SK-N-SH (cell line): ENCODE measurements at regions not wholly inside any gene's neighbourhood (a gene's known extent, or its start where the extent isn't known, plus 50 kb on each side); places are given as distances from the start of the nearest gene placed in this dataset.

Source experiments
- CTCF ChIA-PET: fragments of 300-600, 350-600 bp; formaldehyde crosslinking; extraction: SDS; loops from one replicate; lab custom pipeline; 2021; lab: Yijun Ruan, JAX
- POLR2A ChIA-PET: fragments of 350-600 bp; sonication (Branson Sonifier 250); formaldehyde crosslinking; extraction: SDS; loops from one replicate; lab custom pipeline; 2020; ENCODE audit warnings: antibody characterized with exemption, inconsistent platforms; lab: Yijun Ruan, JAX
- DNase-seq: peaks from one replicate; pipeline ENCODE4 v3.0.0; 2012
- H2AFZ ChIP-seq: fragments of 200-600 bp; sonication (generic); 2 replicates; pipeline ENCODE4 v1.8.1; 2016; ENCODE audit warnings: antibody characterized with exemption, mild to moderate bottlenecking, low read depth
- H3F3A ChIP-seq: fragments of 200-600 bp; sonication (generic); replicated peaks from 2 replicates; pipeline ENCODE3; 2016; ENCODE audit warnings: antibody characterized with exemption, mild to moderate bottlenecking; ENCODE audit not compliant: insufficient read depth
- H3K27ac ChIP-seq, 2 experiments: fragments of 200-500 bp in 1 of 2; fragments of 200-600 bp in 1 of 2; sonication (Bioruptor generic) in 1 of 2; sonication (generic), shearing (Covaris generic) in 1 of 2; 2 replicates each; pipeline versions ENCODE4 v1.5.1 to v1.6.1; 2014 to 2016; ENCODE audit warnings: low read depth in 2 of 2, inconsistent platforms in 1 of 2, low read length in 1 of 2, mild to moderate bottlenecking in 1 of 2, mixed read lengths in 1 of 2
- H3K27me3 ChIP-seq: fragments of 200-600 bp; sonication (generic), shearing (Covaris generic); 2 replicates; pipeline ENCODE4 v1.6.1; 2016; ENCODE audit warnings: mixed run types; ENCODE audit not compliant: insufficient read depth
- H3K36me3 ChIP-seq, 2 experiments: fragments of 200-500 bp in 1 of 2; fragments of 200-600 bp in 1 of 2; sonication (Bioruptor generic) in 1 of 2; sonication (generic) in 1 of 2; replicated peaks in 1 of 2; 2 replicates each; pipeline versions ENCODE3 to v1.5.1; 2014 to 2016; ENCODE audit warnings: low read length in 1 of 2, mild to moderate bottlenecking in 1 of 2; ENCODE audit not compliant: insufficient read depth in 2 of 2, control insufficient read depth in 1 of 2
- H3K4me1 ChIP-seq, 2 experiments: fragments of 200-500 bp in 1 of 2; fragments of 200-600 bp in 1 of 2; sonication (Bioruptor generic) in 1 of 2; sonication (generic), shearing (Covaris generic) in 1 of 2; 2 replicates each; pipeline versions ENCODE4 v1.5.1 to v1.6.1; 2014 to 2016; ENCODE audit warnings: low read depth in 1 of 2, low read length in 1 of 2, mixed run types in 1 of 2; ENCODE audit not compliant: insufficient read depth in 2 of 2, control insufficient read depth in 1 of 2
- H3K4me2 ChIP-seq: fragments of 200-600 bp; sonication (generic), shearing (Covaris generic); 2 replicates; pipeline ENCODE4 v1.6.1; 2017; ENCODE audit warnings: mixed run types
- H3K4me3 ChIP-seq, 2 experiments: fragments of 200-500 bp in 1 of 2; fragments of 200-600 bp in 1 of 2; sonication (Bioruptor generic) in 1 of 2; sonication (generic), shearing (Covaris generic) in 1 of 2; 2 replicates each; pipeline versions ENCODE4 v1.5.1 to v1.8.1; 2014 to 2016; ENCODE audit warnings: low read depth in 2 of 2, inconsistent platforms in 1 of 2, low read length in 1 of 2, mild to moderate bottlenecking in 1 of 2, mixed read lengths in 1 of 2, moderate library complexity in 1 of 2
- H3K79me2 ChIP-seq: fragments of 200-600 bp; sonication (generic); 2 replicates; pipeline ENCODE4 v1.8.1; 2017; ENCODE audit warnings: mild to moderate bottlenecking; ENCODE audit not compliant: insufficient read depth
- H3K9ac ChIP-seq: fragments of 200-600 bp; sonication (generic); 2 replicates; pipeline ENCODE4 v1.6.1; 2017; ENCODE audit warnings: mixed run types
- H3K9me2 ChIP-seq: fragments of 200-600 bp; sonication (generic); 2 replicates; pipeline ENCODE4 v1.6.1; 2017; ENCODE audit warnings: mixed run types
- H3K9me3 ChIP-seq: fragments of 200-600 bp; sonication (generic); 2 replicates; pipeline ENCODE4 v1.6.1; 2017; ENCODE audit warnings: mixed run types, mild to moderate bottlenecking, moderate library complexity
- H4K20me1 ChIP-seq: fragments of 200-600 bp; sonication (generic); 2 replicates; pipeline ENCODE4 v1.6.1; 2017; ENCODE audit warnings: mild to moderate bottlenecking, mixed run types; ENCODE audit not compliant: insufficient read depth
- ELF1 ChIP-seq: IDR thresholded peaks from 2 replicates; pipeline ENCODE4 v1.4.0; 2012
- EP300 ChIP-seq, 2 experiments: IDR thresholded peaks; 2 replicates each; pipeline versions ENCODE4 v1.4.0 to v1.6.1; 2012; ENCODE audit warnings: borderline replicate concordance in 1 of 2, low read depth in 1 of 2, low read length in 1 of 2
- FOSL2 ChIP-seq: IDR thresholded peaks from 2 replicates; pipeline ENCODE4 v1.4.0; 2012; ENCODE audit warnings: low read depth, mild to moderate bottlenecking, moderate library complexity, borderline replicate concordance
- FOXJ3 ChIP-seq: sonication (generic); formaldehyde crosslinking; IDR thresholded peaks from 2 replicates; pipeline ENCODE4 v1.5.1; 2020; ENCODE audit warnings: mild to moderate bottlenecking, missing genetic modification reagents
- GATA2 ChIP-seq: sonication (generic); formaldehyde crosslinking; IDR thresholded peaks from 2 replicates; pipeline ENCODE4 v1.5.0; 2020; ENCODE audit warnings: mild to moderate bottlenecking, missing genetic modification reagents
- MXI1 ChIP-seq: IDR thresholded peaks from 2 replicates; pipeline ENCODE4 v1.6.1; 2012; ENCODE audit warnings: mild to moderate bottlenecking, low read depth, low read length, improper control_type of control experiment
- NFIC ChIP-seq: IDR thresholded peaks from 2 replicates; pipeline ENCODE4 v1.4.0; 2012; ENCODE audit warnings: borderline replicate concordance
- RAD21 ChIP-seq: IDR thresholded peaks from 2 replicates; pipeline ENCODE4 v1.6.1; 2012; ENCODE audit warnings: mild to moderate bottlenecking, low read length
- RFX5 ChIP-seq: IDR thresholded peaks from 2 replicates; pipeline ENCODE4 v1.6.1; 2012; ENCODE audit warnings: mild to moderate bottlenecking, improper control_type of control experiment, low read length
- RXRA ChIP-seq: IDR thresholded peaks from 2 replicates; pipeline ENCODE4 v1.4.0; 2012; ENCODE audit warnings: low read depth, mild to moderate bottlenecking, borderline replicate concordance
- SIN3A ChIP-seq: IDR thresholded peaks from 2 replicates; pipeline ENCODE4 v1.6.1; 2012; ENCODE audit warnings: low read depth, mild to moderate bottlenecking, low read length, moderate library complexity, borderline replicate concordance
- TCF12 ChIP-seq: IDR thresholded peaks from 2 replicates; pipeline ENCODE4 v1.4.0; 2012
- WGBS: methylation state at CpG from one replicate; pipeline ENCODE4 v1.1.6; 2017; ENCODE audit warnings: low lambda C conversion rate; 5-methylcytosine and 5-hydroxymethylcytosine counted together
- TF ChIP-seq, protein P1 (sequence below): fragments of 150-350 bp; IDR thresholded peaks from 2 replicates; pipeline ENCODE4 v1.6.1; 2016; ENCODE audit warnings: mild to moderate bottlenecking, low read depth, low read length
- TF ChIP-seq, protein P2 (sequence below): fragments of 200-600 bp; sonication (generic); IDR thresholded peaks from 2 replicates; pipeline ENCODE4 v1.6.1; 2017; ENCODE audit warnings: antibody characterized with exemption, mild to moderate bottlenecking, moderate library complexity
- TF ChIP-seq, protein P3 (sequence below): IDR thresholded peaks from 2 replicates; pipeline ENCODE4; 2012
- TF ChIP-seq, protein P4 (sequence below): IDR thresholded peaks from 2 replicates; pipeline ENCODE4 v1.4.0; 2012; ENCODE audit warnings: low read depth, borderline replicate concordance
- TF ChIP-seq, protein P5 (sequence below): fragments of 150-350 bp; IDR thresholded peaks from 2 replicates; pipeline ENCODE4 v1.6.1; 2017; ENCODE audit warnings: antibody characterized with exemption, low read length, low read depth, borderline replicate concordance

DNA sequence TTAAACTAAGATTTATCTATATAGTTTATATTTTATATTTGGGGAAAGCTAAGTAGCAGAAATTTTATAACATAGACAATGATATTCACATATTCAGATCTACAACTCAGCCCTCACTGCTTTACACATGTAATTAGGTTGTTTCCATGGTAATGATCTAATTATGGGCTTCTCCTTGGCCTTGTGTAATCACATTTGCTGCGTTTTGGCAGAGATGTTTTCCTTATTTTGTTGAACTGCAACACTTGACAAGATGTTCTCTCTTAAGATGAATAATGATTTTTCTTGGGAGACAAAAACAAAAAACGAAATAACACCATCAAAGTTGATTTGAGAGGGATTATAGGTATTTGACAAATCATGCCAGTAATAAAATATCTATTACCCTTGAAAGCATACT is 635.6 kb upstream of the TBL1XR1 start:
- H3K4me3 ChIP-seq: no peak overlapping the region
- ChIA-PET CTCF (interaction anchor here (0.5 kb wide), 1 partner anchor 200 kb away, joined by 3 read pairs; no protein-coding TSS in a partner anchor), POLR2A (no interaction called here)
- H3K9me3 ChIP-seq: no peaks in the 10 kb centered on the region
- H3K9me2 ChIP-seq: no peaks in the 10 kb centered on the region
- peaks cover 30 to 38% of the 10 kb centered on the region in 2 experiments for H3K4me1 ChIP-seq
- peak overlapping the region; percentile 30 to 95; a peak in 3 of 4 replicates for H3K27ac ChIP-seq
- H3F3A ChIP-seq: peaks cover 12% of the 10 kb centered on the region
- H2AFZ ChIP-seq: no peak overlapping the region; the same call in 1 of the 2 replicates
- H3K27me3 ChIP-seq: no peaks in the 10 kb centered on the region
- H3K36me3 ChIP-seq: no peaks in the 10 kb centered on the region
- H3K79me2 ChIP-seq: no peaks in the 10 kb centered on the region
- peak; percentile 29 for DNase-seq
- TF ChIP-seq EP300 (IDR thresholded peaks at IDR 0.05; ENCODE audit: borderline replicate concordance in 1 of 2, low read depth in 1 of 2, low read length in 1 of 2): peak in 1 of 2 experiments; percentile 57; a peak in 1 of 4 replicates
- peak; percentile 55; the same call in 1 of the 2 replicates for TF ChIP-seq FOXJ3 (CRISPR knock-in tag)
- peak; percentile 34; the same call in 1 of the 2 replicates for TF ChIP-seq GATA2 (CRISPR knock-in tag)
- TF ChIP-seq, protein P1, sequence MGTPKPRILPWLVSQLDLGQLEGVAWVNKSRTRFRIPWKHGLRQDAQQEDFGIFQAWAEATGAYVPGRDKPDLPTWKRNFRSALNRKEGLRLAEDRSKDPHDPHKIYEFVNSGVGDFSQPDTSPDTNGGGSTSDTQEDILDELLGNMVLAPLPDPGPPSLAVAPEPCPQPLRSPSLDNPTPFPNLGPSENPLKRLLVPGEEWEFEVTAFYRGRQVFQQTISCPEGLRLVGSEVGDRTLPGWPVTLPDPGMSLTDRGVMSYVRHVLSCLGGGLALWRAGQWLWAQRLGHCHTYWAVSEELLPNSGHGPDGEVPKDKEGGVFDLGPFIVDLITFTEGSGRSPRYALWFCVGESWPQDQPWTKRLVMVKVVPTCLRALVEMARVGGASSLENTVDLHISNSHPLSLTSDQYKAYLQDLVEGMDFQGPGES: no peak
- no peak for TF ChIP-seq FOSL2
- peak; percentile 12; the same call in 1 of the 2 replicates for TF ChIP-seq RAD21
- H3K9ac ChIP-seq: no peak overlapping the region
- H3K4me2 ChIP-seq: no peak overlapping the region
- 49% methylated on average over 2 of the region's 2 CpGs for WGBS
- H4K20me1 ChIP-seq: no peaks in the 10 kb centered on the region

DNA sequence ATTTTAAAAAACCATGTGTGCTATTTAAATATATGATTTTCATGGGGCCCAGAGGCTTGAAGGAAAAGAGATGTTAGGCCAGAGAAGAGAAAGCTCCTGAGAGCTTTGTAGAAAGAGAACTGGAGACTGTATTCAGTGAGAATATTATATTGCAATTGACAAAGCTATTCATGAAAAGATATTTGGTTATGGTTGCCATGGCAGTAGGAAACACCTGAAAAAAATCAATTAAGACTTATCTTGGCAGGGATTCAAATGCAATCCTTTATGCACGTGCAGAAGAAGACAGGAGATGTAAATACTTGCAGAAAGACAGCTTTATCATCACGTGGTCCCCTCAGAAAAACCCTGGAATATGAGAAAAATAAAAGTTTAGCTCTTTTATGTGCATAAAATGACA is 636.0 kb upstream of the TBL1XR1 start:
- H3K9me2 ChIP-seq: no peaks in the 10 kb centered on the region
- ChIA-PET CTCF (interaction anchor here (0.5 to 1.0 kb wide), 2 partner anchors 54 to 199 kb away, joined by 3 read pairs; no protein-coding TSS in a partner anchor), POLR2A (interaction anchor here (0.5 to 0.6 kb wide), 2 partner anchors 10 to 45 kb away, joined by 3 read pairs; no protein-coding TSS in a partner anchor)
- H2AFZ ChIP-seq: no peak overlapping the region; the same call in 1 of the 2 replicates
- H3K9ac ChIP-seq: no peak overlapping the region
- H3F3A ChIP-seq: peaks cover 12% of the 10 kb centered on the region
- H3K27ac ChIP-seq: peak overlapping the region; percentile 30 to 95; a peak in 3 of 4 replicates
- WGBS: 28% methylated on average over 2 of the region's 2 CpGs
- H3K27me3 ChIP-seq: no peaks in the 10 kb centered on the region
- no peaks in the 10 kb centered on the region for H3K9me3 ChIP-seq
- no peaks in the 10 kb centered on the region for H3K36me3 ChIP-seq
- H3K4me3 ChIP-seq: no peak overlapping the region
- no peak overlapping the region for H3K4me2 ChIP-seq
- H3K4me1 ChIP-seq: peaks cover 29 to 36% of the 10 kb centered on the region in 2 experiments
- no peaks in the 10 kb centered on the region for H3K79me2 ChIP-seq
- DNase-seq: no peak
- H4K20me1 ChIP-seq: no peaks in the 10 kb centered on the region
- TF ChIP-seq, protein P2, sequence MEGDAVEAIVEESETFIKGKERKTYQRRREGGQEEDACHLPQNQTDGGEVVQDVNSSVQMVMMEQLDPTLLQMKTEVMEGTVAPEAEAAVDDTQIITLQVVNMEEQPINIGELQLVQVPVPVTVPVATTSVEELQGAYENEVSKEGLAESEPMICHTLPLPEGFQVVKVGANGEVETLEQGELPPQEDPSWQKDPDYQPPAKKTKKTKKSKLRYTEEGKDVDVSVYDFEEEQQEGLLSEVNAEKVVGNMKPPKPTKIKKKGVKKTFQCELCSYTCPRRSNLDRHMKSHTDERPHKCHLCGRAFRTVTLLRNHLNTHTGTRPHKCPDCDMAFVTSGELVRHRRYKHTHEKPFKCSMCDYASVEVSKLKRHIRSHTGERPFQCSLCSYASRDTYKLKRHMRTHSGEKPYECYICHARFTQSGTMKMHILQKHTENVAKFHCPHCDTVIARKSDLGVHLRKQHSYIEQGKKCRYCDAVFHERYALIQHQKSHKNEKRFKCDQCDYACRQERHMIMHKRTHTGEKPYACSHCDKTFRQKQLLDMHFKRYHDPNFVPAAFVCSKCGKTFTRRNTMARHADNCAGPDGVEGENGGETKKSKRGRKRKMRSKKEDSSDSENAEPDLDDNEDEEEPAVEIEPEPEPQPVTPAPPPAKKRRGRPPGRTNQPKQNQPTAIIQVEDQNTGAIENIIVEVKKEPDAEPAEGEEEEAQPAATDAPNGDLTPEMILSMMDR: no peak
- TF ChIP-seq ELF1 (no peak), FOXJ3 (CRISPR knock-in tag) (no peak), RXRA (no peak), TCF12 (peak; percentile 13; the same call in 1 of the 2 replicates), RAD21 (0 out of 2 replicates have a peak, but pooled peaks have one; percentile 12), SIN3A (no peak), RFX5 (no peak), EP300 (IDR thresholded peaks at IDR 0.05; ENCODE audit: borderline replicate concordance in 1 of 2, low read depth in 1 of 2, low read length in 1 of 2) (peak in 1 of 2 experiments; percentile 56; a peak in 2 of 4 replicates), NFIC (peak; percentile 11; the same call in 1 of the 2 replicates), GATA2 (CRISPR knock-in tag) (no peak; the same call in 1 of the 2 replicates), MXI1 (peak; percentile 65; the same call in 1 of the 2 replicates)
- TF ChIP-seq, protein P3, sequence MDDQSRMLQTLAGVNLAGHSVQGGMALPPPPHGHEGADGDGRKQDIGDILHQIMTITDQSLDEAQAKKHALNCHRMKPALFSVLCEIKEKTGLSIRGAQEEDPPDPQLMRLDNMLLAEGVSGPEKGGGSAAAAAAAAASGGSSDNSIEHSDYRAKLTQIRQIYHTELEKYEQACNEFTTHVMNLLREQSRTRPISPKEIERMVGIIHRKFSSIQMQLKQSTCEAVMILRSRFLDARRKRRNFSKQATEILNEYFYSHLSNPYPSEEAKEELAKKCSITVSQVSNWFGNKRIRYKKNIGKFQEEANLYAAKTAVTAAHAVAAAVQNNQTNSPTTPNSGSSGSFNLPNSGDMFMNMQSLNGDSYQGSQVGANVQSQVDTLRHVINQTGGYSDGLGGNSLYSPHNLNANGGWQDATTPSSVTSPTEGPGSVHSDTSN: no peak
- TF ChIP-seq, protein P4, sequence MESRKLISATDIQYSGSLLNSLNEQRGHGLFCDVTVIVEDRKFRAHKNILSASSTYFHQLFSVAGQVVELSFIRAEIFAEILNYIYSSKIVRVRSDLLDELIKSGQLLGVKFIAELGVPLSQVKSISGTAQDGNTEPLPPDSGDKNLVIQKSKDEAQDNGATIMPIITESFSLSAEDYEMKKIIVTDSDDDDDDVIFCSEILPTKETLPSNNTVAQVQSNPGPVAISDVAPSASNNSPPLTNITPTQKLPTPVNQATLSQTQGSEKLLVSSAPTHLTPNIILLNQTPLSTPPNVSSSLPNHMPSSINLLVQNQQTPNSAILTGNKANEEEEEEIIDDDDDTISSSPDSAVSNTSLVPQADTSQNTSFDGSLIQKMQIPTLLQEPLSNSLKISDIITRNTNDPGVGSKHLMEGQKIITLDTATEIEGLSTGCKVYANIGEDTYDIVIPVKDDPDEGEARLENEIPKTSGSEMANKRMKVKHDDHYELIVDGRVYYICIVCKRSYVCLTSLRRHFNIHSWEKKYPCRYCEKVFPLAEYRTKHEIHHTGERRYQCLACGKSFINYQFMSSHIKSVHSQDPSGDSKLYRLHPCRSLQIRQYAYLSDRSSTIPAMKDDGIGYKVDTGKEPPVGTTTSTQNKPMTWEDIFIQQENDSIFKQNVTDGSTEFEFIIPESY: no peak
- TF ChIP-seq, protein P1: no peak
- TF ChIP-seq, protein P5, sequence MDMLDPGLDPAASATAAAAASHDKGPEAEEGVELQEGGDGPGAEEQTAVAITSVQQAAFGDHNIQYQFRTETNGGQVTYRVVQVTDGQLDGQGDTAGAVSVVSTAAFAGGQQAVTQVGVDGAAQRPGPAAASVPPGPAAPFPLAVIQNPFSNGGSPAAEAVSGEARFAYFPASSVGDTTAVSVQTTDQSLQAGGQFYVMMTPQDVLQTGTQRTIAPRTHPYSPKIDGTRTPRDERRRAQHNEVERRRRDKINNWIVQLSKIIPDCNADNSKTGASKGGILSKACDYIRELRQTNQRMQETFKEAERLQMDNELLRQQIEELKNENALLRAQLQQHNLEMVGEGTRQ: no peak
